Stimulated activated effector memory CD8-positive, alpha-beta T cell treated with anti-CD3 and anti-CD28 coated beads, Interleukin-12 subunit alpha, Interleukin-12 subunit beta, amount 100 ng/mL, for 72 hours (primary cell): ENCODE measurements at regions not wholly inside any gene's neighbourhood (a gene's known extent, or its start where the extent isn't known, plus 50 kb on each side); places are given as distances from the start of the nearest gene placed in this dataset.

Experiments used
- ATAC-seq: fragments of 150-1000 bp; cut with Tn5 transposase; 2 replicates; pipeline ENCODE4 v1.10.0; 2021
- DNase-seq, 2 donors: peaks; one replicate each; pipeline ENCODE4 v3.0.0; 2021 to 2022; ENCODE audit warnings: low spot score in 2 of 2
- H3K27ac Mint-ChIP-seq: one replicate; pipeline ENCODE4 v1.8.0; 2022; ENCODE audit warnings: mild to moderate bottlenecking, mixed read lengths
- H3K36me3 Mint-ChIP-seq: one replicate; pipeline ENCODE4 v1.8.0; 2022; ENCODE audit warnings: mild to moderate bottlenecking, mixed read lengths
- H3K4me1 Mint-ChIP-seq: one replicate; pipeline ENCODE4 v1.8.0; 2022; ENCODE audit warnings: mixed read lengths
- H3K4me3 Mint-ChIP-seq: one replicate; pipeline ENCODE4 v1.8.0; 2022; ENCODE audit warnings: mild to moderate bottlenecking, mixed read lengths
- H3K9me3 Mint-ChIP-seq: one replicate; pipeline ENCODE4 v1.8.0; 2022; ENCODE audit warnings: mixed read lengths

- Mint-ChIP-seq H3K9me3 (no peaks in the 10 kb centered on the region), H3K4me1 (no peaks in the 10 kb centered on the region), H3K36me3 (no peaks in the 10 kb centered on the region), H3K27ac (no peak overlapping the region), H3K4me3 (no peak overlapping the region)
- DNase-seq: no peak
- no peak for ATAC-seq
These were observed 301.6 kb downstream of the ATP23 start for GRCh38 chr12:58242796-58243630.

GRCh38 chr12:58247633-58248032 is 306.3 kb downstream of the ATP23 start:
- peak; percentile 11 for ATAC-seq
- DNase-seq: no peak
- no peaks in the 10 kb centered on the region for H3K9me3 Mint-ChIP-seq
- no peak overlapping the region for H3K4me3 Mint-ChIP-seq
- no peaks in the 10 kb centered on the region for H3K36me3 Mint-ChIP-seq
- no peaks in the 10 kb centered on the region for H3K4me1 Mint-ChIP-seq
- H3K27ac Mint-ChIP-seq: no peak overlapping the region

GRCh38 chr12:58248599-58248998 is 307.2 kb downstream of the ATP23 start:
- no peak for DNase-seq
- H3K9me3 Mint-ChIP-seq: no peaks in the 10 kb centered on the region
- no peak overlapping the region for H3K27ac Mint-ChIP-seq
- H3K4me3 Mint-ChIP-seq: no peak overlapping the region
- H3K36me3 Mint-ChIP-seq: no peaks in the 10 kb centered on the region
- no peaks in the 10 kb centered on the region for H3K4me1 Mint-ChIP-seq
- no peak for ATAC-seq

GRCh38 chr12:58249610-58250009 is 308.2 kb downstream of the ATP23 start:
- Mint-ChIP-seq H3K36me3 (no peaks in the 10 kb centered on the region), H3K27ac (no peak overlapping the region), H3K4me1 (no peaks in the 10 kb centered on the region), H3K4me3 (no peak overlapping the region), H3K9me3 (no peaks in the 10 kb centered on the region)
- DNase-seq: no peak
- ATAC-seq: no peak

- H3K4me1 Mint-ChIP-seq: no peaks in the 10 kb centered on the region
These were observed 308.7 kb downstream of the ATP23 start for GRCh38 chr12:58250077-58250476.

GRCh38 chr12:58252914-58253313 is 311.5 kb downstream of the ATP23 start:
- H3K36me3 Mint-ChIP-seq: no peaks in the 10 kb centered on the region
- no peak overlapping the region for H3K4me3 Mint-ChIP-seq
- no peaks in the 10 kb centered on the region for H3K4me1 Mint-ChIP-seq
- peaks cover 3% of the 10 kb centered on the region for H3K9me3 Mint-ChIP-seq
- DNase-seq (no peak), ATAC-seq (no peak)
- H3K27ac Mint-ChIP-seq: no peak overlapping the region

More at GRCh38 chr12:58250077-58250476, 308.7 kb downstream of the ATP23 start:
- Mint-ChIP-seq H3K27ac (no peak overlapping the region), H3K36me3 (no peaks in the 10 kb centered on the region), H3K9me3 (no peaks in the 10 kb centered on the region), H3K4me3 (no peak overlapping the region)
- ATAC-seq (no peak), DNase-seq (no peak)

GRCh38 chr12:58253663-58254062 is 312.3 kb downstream of the ATP23 start:
- H3K36me3 Mint-ChIP-seq: no peaks in the 10 kb centered on the region
- no peak overlapping the region for H3K27ac Mint-ChIP-seq
- no peak for DNase-seq
- H3K9me3 Mint-ChIP-seq: peaks cover 3% of the 10 kb centered on the region
- H3K4me1 Mint-ChIP-seq: no peaks in the 10 kb centered on the region
- ATAC-seq: no peak
- H3K4me3 Mint-ChIP-seq: no peak overlapping the region

GRCh38 chr12:58254463-58255100 is 313.2 kb downstream of the ATP23 start:
- no peak overlapping the region for H3K4me3 Mint-ChIP-seq
- no peak overlapping the region for H3K27ac Mint-ChIP-seq
- H3K4me1 Mint-ChIP-seq: no peaks in the 10 kb centered on the region
- no peaks in the 10 kb centered on the region for H3K36me3 Mint-ChIP-seq
- ATAC-seq: no peak
- DNase-seq: no peak
- peaks cover 3% of the 10 kb centered on the region for H3K9me3 Mint-ChIP-seq

- Mint-ChIP-seq H3K27ac (no peak overlapping the region), H3K36me3 (no peaks in the 10 kb centered on the region), H3K9me3 (no peaks in the 10 kb centered on the region), H3K4me3 (no peak overlapping the region), H3K4me1 (no peaks in the 10 kb centered on the region)
- ATAC-seq (no peak), DNase-seq (no peak)
These were observed 321.4 kb downstream of the ATP23 start for GRCh38 chr12:58262796-58263195.

- Mint-ChIP-seq H3K27ac (no peak overlapping the region), H3K36me3 (no peaks in the 10 kb centered on the region), H3K4me3 (no peak overlapping the region), H3K9me3 (no peaks in the 10 kb centered on the region), H3K4me1 (no peaks in the 10 kb centered on the region)
- no peak for DNase-seq
- no peak for ATAC-seq
These were observed 322.4 kb downstream of the ATP23 start for GRCh38 chr12:58263816-58264215.

GRCh38 chr12:58268069-58268468 is 326.7 kb downstream of the ATP23 start:
- no peaks in the 10 kb centered on the region for H3K9me3 Mint-ChIP-seq
- no peaks in the 10 kb centered on the region for H3K36me3 Mint-ChIP-seq
- no peak overlapping the region for H3K4me3 Mint-ChIP-seq
- no peak for ATAC-seq
- no peak overlapping the region for H3K27ac Mint-ChIP-seq
- no peak for DNase-seq
- H3K4me1 Mint-ChIP-seq: no peaks in the 10 kb centered on the region

GRCh38 chr12:58269476-58269875 is 328.1 kb downstream of the ATP23 start:
- Mint-ChIP-seq H3K4me1 (no peaks in the 10 kb centered on the region), H3K9me3 (no peaks in the 10 kb centered on the region), H3K36me3 (no peaks in the 10 kb centered on the region), H3K4me3 (no peak overlapping the region), H3K27ac (no peak overlapping the region)
- DNase-seq: no peak
- no peak for ATAC-seq

GRCh38 chr12:58270966-58271705 is 329.8 kb downstream of the ATP23 start:
- peaks cover 2% of the 10 kb centered on the region for H3K9me3 Mint-ChIP-seq
- no peaks in the 10 kb centered on the region for H3K4me1 Mint-ChIP-seq
- no peak for ATAC-seq

GRCh38 chr12:58272461-58272860 is 331.1 kb downstream of the ATP23 start:
- no peaks in the 10 kb centered on the region for H3K36me3 Mint-ChIP-seq
- ATAC-seq: no peak
- DNase-seq: no peak
- H3K9me3 Mint-ChIP-seq: peaks cover 8% of the 10 kb centered on the region
- no peak overlapping the region for H3K4me3 Mint-ChIP-seq
- no peak overlapping the region for H3K27ac Mint-ChIP-seq
- H3K4me1 Mint-ChIP-seq: no peaks in the 10 kb centered on the region

More at GRCh38 chr12:58270966-58271705, 329.8 kb downstream of the ATP23 start:
- no peak overlapping the region for H3K4me3 Mint-ChIP-seq
- no peak for DNase-seq
- no peak overlapping the region for H3K27ac Mint-ChIP-seq
- H3K36me3 Mint-ChIP-seq: no peaks in the 10 kb centered on the region

GRCh38 chr12:58277231-58277630 is 335.9 kb downstream of the ATP23 start:
- Mint-ChIP-seq H3K27ac (no peak overlapping the region), H3K36me3 (no peaks in the 10 kb centered on the region), H3K4me3 (no peak overlapping the region), H3K4me1 (no peaks in the 10 kb centered on the region), H3K9me3 (peaks cover 15% of the 10 kb centered on the region)
- DNase-seq: no peak
- no peak for ATAC-seq
